ENCODE measurements at regions not wholly inside any gene's neighbourhood (a gene's known extent, or its start where the extent isn't known, plus 50 kb on each side); places are given as distances from the start of the nearest gene placed in this dataset.

- DNase-seq, result no peak
These were observed 127.5 kb downstream of the SS18 start for GRCh38 chr18:25962919-25963318.

GRCh38 chr18:25962176-25962575 lies 128.2 kb downstream of the SS18 start:
- DNase-seq, result no peak

GRCh38 chr18:25957017-25957416 lies 133.4 kb downstream of the SS18 start:
- DNase-seq, result no peak

- no peak for DNase-seq
These were observed 137.3 kb downstream of the SS18 start for GRCh38 chr18:25953111-25953510.

GRCh38 chr18:25950321-25950720 lies 140.1 kb downstream of the SS18 start:
- no peak for DNase-seq

GRCh38 chr18:25946540-25946939 lies 143.9 kb downstream of the SS18 start:
- no peak for DNase-seq

GRCh38 chr18:25935356-25935755 lies 155.1 kb downstream of the SS18 start:
- DNase-seq, result no peak

- DNase-seq, result no peak
These were observed 159.3 kb downstream of the SS18 start for GRCh38 chr18:25931126-25931525.

GRCh38 chr18:25929787-25930186 lies 160.6 kb downstream of the SS18 start:
- no peak for DNase-seq

- DNase-seq, result no peak
These were observed 162.6 kb downstream of the SS18 start for GRCh38 chr18:25927830-25928229.

- no peak for DNase-seq
These were observed 167.2 kb downstream of the SS18 start for GRCh38 chr18:25923193-25923592.

GRCh38 chr18:25921677-25922421 lies 168.6 kb downstream of the SS18 start:
- peak; percentile 36 to 37 for DNase-seq

GRCh38 chr18:25915907-25916306 lies 174.5 kb downstream of the SS18 start:
- no peak for DNase-seq

- DNase-seq, result no peak
These were observed 191.4 kb downstream of the SS18 start for GRCh38 chr18:25898965-25899364.

GRCh38 chr18:25896956-25897355 lies 193.5 kb downstream of the SS18 start:
- DNase-seq, result no peak

- peak; percentile 26 to 40 for DNase-seq
These were observed 194.1 kb downstream of the SS18 start for GRCh38 chr18:25896178-25896780.

GRCh38 chr18:25895518-25895917 lies 194.9 kb downstream of the SS18 start:
- DNase-seq, result no peak

- no peak for DNase-seq
These were observed 204.1 kb downstream of the SS18 start for GRCh38 chr18:25886283-25886682.

- DNase-seq, result no peak
These were observed 207.3 kb downstream of the SS18 start for GRCh38 chr18:25883091-25883490.

- DNase-seq, result no peak
These were observed 209.3 kb downstream of the SS18 start for GRCh38 chr18:25881149-25881548.

- DNase-seq, result no peak
These were observed 210.0 kb downstream of the SS18 start for GRCh38 chr18:25880441-25880840.

GRCh38 chr18:25876330-25876948 lies 214.0 kb downstream of the SS18 start:
- no peak for DNase-seq

GRCh38 chr18:25875551-25876240 lies 214.7 kb downstream of the SS18 start:
- no peak for DNase-seq

- no peak for DNase-seq
These were observed 216.6 kb downstream of the SS18 start for GRCh38 chr18:25873833-25874232.
